ENCODE measurements at regions not wholly inside any gene's neighbourhood (a gene's known extent, or its start where the extent isn't known, plus 50 kb on each side); places are given as distances from the start of the nearest gene placed in this dataset.
"Not testable (repeated sequence)": the region's sequence is repeated elsewhere in the genome, so short reads cannot be mapped to it uniquely, and the experiment has no call there.

DNA sequence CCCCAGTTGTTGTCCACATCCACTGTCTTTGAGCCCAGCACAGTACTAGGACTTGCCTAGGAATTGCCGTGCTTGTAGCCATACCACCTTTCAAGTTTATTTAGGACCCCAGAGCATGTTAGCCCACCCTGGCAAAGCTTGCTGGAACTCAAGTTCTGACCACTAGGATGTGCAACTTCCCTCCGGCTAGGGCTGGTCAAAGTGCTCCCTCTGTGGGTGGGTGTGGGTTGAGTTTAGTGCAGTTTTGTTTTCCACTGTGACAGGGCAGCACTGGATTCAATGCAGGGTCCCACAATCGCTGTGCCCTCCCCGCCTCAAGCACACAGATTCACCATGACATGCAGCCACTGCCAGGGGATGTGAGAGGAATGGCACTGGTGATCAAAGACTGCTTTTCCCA is 96.0 kb downstream of the RASGEF1B start:
- no peak for DNase-seq

DNA sequence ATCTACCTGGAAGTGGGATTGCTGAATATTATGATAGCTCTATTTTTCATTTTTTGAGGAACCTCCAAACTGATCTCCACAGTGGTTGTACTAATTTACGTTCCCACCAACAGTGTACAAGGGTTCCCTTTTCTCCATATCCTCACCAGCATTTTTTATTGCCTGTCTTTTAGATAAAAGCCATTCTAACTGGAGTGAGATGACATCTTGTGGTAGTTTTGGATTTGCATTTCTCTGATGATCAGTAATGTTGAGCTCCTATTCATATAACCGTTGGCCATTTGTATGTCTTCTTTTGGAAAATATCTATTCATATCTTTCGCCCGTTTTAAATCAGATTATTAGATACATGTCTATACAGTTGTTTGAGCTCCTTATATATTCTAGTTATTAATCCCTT is 101.8 kb downstream of the RASGEF1B start:
- DNase-seq: no peak

DNA sequence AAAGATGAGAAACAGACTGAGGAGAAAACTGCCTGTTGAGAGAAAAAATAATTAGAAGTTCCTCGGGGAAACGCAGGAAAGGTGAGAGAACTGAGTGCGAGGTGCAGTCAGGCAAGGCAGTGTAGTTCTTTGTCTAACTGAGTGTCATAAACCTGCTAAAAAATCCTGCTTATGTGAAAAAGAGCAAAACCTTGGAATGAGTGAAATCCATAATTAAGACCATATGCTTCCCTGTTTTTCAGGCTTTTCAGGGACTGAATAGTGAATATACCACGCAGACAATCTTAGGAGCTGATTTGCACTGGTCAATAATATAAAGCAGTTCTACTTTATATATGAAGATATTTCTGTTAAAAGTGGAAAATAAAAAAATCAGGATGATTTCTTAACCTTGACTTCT is 104.9 kb downstream of the RASGEF1B start:
- DNase-seq: peak; percentile 26

DNA sequence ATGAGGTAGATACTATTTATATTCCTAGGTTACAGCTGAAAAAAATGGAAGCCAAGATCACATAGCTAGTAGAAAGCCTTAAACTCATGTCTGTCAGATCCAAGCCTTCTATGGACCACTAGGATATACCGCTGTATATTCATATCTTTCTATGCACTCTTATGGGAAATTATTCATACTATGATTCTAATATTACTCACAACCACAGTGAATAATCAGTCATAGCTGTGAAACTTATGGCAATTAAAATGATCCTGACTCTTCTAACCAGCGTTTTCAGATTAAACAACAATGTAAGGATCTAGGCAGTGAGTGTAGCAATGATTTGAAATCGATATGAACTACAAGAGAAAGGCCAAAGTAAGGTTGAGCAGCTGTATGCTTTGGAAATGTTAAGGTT is 111.0 kb downstream of the RASGEF1B start:
- DNase-seq: no peak

DNA sequence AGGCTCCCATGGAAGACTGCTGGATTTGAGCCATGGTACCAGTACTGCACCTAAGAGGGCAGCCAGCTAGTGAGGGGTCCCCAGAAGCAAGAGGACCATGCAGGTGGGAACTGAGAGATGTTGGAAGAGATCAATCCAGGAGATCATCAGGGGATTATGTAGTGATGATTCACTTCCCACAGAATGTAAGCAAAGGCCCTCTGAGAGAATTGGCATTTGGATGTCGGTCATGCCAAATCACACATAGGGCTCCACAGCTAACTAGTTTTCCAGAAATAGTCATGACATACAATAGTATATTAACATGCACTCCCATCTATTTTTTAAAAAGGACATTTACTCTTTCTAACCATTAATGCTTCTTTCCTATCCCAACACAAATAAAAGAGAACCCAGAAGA is 112.5 kb downstream of the RASGEF1B start:
- no peak for DNase-seq

DNA sequence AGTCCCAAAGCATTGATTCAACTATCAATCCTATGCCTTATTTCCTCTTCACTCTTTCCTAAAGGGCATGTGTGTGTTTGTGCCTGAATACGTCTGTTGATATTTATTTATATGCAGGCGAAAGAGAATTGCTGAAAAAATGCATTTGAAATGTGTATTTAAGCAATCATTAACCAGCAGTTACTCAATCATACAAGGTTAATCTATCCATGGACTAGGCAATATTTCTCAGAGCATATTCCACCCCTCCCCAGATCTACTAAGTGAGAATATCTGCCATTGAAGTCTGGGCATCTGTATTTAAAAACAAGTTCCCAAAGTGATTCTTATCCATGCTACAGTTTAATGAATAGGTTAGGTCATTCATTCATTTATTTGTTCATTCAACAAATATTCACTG is 113.6 kb downstream of the RASGEF1B start:
- DNase-seq: no peak

DNA sequence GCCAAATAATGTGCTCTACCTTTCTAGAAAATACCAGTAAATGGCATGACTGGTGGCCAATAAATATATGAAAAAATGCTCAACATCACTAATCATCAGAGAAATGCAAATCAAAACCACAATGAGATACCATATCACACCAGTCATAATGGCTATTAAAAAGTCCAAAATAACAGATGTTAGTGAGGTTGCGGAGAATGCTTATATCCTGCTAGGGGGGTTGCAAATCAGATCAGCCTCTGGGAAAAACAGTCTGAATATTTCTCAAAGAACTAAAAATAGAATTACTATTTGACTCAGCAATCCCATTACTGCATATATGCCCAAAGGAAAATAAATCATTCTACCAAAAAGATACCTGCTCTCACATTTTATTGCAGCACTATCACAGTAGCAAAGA is 115.1 kb downstream of the RASGEF1B start:
- DNase-seq: no peak

DNA sequence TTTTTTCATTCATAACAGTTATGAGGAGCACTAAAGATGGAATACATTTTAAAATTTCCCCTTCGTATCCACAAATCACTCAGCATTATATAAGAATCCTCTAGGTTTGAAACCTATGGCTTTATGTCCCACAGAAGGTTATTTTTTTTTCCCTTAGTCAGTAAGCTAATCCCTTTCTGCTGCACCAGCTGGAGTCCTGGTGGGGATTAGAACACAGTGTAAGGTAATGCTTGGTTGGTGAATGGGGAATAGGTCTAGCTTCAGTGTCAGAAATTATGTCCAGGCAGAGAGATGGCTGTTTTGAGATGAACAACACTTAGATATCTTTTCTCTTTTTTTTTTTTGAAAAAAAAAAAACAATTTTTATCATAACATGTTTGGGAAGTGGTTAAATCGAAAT is 116.6 kb downstream of the RASGEF1B start:
- DNase-seq: no peak

DNA sequence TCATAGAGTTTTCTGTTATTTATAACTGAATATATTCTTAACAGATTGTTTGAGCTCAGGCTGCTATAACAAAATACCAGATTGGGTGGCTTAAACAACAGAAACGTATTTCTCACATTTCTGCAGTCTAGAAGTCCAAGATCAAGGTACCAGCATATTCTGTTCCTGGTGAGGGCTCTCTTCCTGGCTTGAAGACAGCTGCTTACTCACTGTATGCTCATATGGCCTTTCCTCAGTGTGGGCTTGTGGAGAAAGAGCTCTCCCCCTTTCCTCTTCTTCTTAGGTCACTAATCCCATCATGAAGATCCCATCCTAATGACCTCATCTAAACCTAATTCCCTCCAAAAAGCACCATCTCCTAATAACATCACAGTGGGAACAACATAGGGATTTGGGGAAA is 117.8 kb downstream of the RASGEF1B start:
- no peak for DNase-seq

DNA sequence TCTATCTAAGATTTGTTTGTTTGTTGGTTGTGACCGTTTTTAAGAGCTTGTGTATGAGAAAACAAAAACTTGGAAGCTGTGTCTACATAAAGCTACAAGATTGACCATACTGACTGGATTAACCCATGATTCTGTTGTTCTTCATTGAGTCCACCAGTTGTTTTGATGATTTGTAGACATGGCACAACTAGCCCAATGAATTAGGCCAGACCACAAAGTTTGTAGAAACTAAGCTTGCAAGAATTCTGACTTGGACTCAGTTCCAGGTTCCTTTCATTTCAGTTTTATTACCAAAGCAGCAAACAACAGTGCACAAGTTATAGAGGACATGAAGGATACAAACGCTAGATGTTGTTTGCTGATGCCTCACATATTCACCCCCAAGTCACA is 119.3 kb downstream of the RASGEF1B start:
- DNase-seq: no peak

DNA sequence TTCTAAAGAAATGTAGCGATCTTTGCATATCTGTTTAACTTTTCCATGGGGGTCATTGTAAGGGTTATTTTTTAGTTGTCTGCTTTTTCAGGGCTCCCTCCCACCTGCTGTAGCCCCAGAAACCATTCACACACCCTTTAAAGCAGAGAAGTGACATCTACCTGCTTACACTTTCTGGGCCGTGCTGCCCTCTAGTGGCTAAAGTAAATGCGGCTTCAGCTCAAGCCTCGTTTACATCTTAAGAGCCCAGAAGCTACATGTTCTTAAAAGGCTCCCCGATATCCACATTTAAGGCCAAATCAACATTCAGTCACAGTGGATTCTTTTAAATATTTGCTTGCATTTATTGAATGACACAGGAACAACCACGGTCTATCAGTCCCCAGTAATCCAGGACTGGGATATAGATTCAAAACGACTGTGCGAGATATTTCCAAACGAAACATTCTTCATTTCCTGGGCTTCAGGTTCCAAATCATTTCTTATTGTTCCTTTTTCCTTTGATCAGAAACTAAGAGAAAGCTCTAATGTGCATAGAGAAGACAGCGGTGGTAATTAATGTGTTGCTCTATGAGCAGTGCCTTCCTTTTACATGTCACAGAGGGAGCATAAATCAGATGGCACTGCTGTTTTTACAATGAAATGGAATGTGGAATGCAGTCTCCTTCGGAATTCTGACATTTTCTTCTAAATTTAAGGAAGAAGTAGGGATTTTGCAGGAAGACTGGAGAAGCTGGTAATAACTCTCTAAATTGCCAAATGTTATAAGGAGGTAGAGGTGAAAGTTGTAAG is 119.9 kb downstream of the RASGEF1B start:
- peak; percentile 91 for DNase-seq

DNA sequence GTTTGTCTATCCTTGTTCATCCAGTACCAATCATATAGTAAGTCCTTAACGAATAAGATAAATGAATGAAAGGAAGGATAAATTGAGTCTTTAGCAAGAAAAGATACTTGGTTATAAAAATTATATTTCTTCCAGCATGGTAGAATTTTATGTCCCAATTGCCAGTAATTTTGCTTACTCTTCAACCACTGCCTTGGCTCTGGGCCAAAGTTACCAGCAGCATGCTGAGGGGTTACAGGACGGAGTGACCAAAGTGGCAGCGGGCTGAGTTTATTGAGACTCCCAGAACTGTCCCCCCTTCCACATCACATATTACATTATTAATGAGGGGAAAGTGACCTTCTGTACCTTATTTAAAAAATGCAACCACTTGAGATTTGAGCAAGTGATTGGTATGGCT is 121.7 kb downstream of the RASGEF1B start:
- no peak for DNase-seq

DNA sequence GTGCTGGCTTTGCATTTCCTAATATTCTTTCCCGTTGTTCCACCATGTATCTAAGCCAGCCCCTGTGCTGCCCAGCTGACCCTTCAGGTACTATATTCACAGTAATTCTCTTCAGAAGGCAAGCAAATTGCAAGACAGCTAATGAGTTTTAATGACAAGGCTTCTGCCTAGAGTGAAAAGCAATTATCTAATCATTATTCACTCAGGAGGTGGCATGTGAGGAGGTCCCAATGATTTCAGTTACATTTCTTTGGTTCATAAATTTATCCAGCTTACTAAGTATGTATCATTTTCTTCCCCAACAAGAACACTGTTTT is 123.0 kb downstream of the RASGEF1B start:
- DNase-seq: no peak

DNA sequence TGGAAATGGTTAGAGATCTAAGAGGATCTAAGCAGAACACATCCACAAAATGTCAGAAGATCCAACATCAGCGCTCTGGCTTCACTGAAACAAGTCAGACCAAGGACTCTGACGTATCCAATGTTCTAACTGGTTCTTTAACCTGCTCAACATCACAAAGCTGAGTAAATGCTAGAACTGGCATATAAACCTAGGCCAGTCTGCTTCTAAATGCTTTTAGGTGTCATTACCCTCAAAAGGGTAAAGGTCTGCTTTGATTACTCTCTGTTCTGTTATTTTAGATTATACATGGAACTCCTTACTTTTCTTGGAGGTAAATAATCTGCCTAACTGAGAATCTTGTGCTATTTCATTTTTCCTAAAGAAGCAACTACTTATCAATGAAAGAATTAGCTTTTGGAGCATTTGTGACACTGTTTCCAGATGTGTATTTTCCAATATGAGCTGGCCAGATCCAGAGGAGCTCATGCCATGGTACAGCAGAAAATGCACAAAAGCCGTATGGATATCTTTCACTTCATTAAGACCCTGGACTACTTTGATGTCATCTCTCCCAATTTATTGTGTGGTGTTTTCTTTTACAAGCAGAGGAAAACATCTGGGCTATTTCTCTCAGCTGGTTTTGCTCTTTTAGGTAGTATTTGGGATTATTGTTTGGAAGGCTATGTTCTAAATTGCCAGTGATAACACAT is 123.5 kb downstream of the RASGEF1B start:
- no peak for DNase-seq

DNA sequence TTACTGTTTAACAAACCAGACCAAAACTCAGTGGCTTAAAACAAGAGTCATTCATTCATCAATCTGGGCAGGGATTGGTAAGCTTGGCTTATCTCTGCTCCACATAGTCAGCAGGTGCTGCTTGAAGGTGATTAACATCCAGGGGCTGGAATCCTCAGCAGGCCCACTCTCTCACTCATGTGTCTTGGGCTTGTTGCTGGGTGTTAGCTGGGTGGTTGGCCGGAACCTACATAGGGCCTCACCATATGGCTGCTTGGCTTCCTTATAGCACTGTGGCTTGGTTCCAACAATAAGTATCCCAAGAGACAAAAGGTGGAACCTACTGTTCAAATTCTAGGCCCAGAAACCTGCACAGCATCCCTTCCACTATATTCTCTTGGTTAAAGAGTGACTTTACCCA is 125.0 kb downstream of the RASGEF1B start:
- no peak for DNase-seq

DNA sequence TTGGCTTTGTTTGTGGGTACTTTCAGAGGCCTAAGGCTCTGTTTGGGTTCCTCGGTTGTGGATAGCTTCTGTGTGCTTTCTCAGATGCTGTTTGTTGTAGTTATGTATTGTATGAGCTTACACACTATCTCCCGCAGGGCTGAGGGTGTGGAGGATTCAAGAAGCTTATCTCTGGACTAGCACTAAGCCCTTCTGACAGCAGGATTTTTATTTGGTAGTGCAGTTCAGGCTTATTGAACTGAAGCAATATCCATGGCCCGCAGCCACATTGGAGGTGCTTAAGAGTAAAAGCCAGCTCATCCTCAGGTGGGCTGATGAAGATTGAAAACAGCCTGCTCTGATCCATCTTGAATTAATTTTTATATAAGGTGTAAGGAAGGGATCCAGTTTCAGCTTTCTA is 128.2 kb downstream of the RASGEF1B start:
- no peak for DNase-seq

DNA sequence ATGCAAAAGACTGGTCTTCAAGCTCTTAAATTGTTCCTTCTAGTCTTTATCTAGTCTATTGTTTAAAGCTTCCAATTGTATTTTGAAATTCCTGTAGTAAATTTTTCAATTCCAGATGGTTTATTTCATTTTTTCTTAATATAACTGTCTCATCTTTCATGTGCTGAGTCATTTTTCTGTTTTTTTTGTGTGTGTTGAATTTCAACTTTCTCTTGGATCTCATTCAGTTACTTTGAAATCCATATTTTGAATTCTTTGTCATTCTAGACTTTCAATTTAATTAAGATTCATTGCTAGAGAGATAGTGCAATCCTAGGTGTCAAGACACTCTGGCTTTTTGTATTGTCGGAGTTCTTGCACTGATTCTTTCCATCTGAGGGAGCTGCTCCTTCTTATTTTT is 128.0 kb upstream of the PRKG2 start:
- no peak for DNase-seq

DNA sequence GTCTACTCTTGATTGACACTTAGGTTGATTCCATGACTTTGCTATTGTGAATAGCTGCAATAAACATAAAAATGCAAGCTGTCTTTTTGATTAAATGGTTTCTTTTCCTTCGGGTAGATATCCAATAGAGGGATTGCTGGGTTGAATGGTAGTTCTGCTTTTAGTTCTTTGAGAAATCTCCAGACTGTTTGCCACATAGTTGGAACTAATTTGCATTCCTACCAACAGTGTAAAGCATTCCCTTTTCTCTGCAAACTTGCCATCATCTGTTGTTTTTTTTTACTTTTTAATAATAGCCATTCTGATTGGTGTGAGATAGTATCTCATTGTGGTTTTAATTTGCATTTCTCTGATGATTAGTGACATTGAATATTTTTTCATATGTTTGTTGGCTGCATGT is 122.2 kb upstream of the PRKG2 start:
- DNase-seq: no peak

DNA sequence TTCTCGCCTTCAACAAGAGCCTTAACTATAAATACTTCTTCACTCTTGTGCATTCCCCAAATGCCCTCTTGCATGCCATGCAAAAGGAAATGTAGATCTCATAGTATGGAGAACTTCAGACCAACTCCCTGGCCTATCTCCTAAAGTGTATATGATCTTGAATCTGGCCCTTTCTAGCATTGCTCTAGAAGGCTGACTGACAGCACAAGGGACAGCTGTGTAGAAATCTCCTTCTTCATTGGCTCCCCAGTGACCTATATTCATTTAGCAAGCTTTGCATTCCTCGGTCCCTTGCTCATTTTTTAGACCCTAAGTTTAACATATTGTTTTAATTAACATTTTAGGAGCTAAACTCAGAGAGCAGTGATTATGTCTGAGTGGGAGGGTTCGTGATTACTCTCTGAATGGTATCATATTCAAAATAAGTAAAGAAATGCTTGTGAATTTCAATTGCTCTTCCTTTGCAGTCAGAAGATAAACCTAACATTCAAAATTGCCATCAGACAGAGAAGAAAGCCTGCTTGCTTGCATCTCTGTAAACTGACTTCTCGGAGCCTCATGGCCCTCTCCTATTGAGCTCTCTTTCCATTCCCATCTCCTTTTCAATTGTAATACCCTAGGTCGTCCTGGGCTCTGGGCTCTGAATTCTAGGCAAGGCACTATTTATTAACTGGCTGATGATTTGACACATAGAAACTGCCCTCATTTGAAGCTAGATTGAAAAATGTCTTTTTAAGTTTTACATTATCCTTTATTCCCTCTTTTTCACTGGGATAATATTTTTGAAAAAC is 120.3 kb upstream of the PRKG2 start:
- no peak for DNase-seq

DNA sequence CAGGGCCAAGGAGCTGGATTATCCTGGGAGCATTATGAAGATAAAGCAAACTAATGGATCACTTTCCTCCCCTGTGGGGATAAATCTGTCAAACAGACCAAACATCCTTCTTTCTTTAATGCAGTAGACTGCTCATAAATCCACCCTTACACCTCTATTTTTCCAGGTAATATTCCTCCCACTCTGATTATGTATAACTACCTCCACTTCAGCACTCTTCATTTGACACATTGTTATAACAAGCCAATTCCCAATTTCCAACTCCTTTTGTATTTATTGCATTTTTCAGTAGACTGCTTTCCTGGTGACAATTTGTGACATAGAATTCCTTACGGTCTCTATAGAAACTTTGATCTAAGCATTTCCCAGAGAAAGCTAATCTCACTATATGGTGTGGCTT is 115.0 kb upstream of the PRKG2 start:
- no peak for DNase-seq

DNA sequence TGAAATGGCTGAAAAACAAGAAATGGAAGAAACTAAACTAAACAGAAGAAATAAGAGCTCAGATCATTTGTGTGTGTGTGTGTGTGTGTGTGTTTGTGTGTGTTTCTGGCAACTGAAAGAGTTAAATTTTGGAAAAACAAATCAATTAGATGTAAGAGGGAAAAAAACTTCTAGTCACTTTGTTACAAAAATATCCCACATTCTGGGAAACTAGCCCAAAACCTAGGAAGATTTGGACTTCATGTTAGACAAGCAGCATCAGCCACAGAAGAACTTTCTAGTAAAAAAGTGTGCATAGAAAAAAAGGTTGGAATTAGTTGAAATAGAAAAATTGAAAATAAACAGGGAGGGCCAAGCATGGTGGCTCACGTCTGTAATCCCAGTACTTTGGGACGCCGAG is 111.6 kb upstream of the PRKG2 start:
- DNase-seq: no peak

DNA sequence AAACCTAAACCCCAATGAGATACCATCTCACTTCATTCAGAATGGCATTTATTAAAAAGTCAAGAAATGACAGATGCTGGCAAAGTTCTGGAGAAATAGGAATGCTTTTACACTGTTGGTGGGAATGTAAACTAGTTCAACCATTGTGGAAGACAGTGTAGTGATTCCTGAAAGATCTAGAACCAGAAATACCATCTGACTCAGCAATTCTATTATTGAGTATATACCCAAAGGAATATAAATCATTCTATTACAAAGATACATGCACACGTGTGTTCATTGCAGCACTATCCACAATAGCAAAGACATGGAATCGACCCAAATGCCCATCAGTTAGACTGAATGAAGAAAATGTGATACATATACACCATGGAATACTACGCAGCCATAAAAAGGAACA is 109.6 kb upstream of the PRKG2 start:
- DNase-seq: not testable (repeated sequence)

DNA sequence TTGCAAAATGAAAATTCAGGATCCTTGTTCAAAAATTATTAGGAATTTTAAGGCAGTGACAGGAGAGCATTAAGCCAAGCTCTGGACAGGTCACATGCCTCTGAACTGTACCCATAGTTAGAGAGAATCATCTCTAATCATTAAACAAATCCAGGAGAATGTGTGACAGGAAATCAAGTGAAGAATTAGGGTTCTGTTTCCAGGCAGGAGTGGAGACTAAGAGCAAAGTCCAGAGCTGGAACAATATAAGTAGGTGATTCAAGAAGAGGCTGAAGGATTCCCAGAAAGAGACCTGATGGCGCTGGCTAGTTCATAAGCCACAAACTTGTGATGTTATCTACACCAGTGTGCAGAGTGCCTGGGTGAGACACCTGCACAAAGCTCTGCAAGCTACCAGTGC is 104.6 kb upstream of the PRKG2 start:
- DNase-seq: no peak

DNA sequence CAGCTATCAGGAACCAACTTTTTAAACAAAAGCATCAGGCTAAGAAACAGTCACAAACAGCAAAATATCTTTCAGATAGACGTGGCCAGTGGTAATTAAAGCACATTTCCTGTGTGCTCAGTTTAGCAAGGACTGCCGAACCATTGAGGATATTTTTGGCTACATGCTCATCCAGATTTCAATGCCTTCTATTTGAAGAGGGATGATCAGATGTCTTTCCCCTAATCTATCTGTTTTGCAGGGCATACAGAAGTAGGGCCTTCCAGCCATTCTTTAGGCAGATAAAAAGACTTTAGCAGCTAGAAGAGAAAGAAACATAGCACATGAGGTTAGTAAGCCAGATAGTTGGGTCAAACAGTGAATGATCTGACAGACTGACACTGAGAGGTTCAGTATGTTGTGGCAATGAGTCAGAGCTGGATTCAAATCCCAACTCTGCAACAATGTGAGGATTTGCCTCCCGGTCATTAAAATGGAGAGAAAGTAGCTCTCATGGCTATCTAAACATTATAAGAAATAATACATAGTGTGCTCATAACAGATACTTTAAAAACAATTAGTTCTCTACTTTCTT is 100.0 kb upstream of the PRKG2 start:
- DNase-seq: no peak

All from eye (tissue), 1 donor.